IPS-18a (cell line): ENCODE measurements at regions not wholly inside any gene's neighbourhood (a gene's known extent, or its start where the extent isn't known, plus 50 kb on each side); places are given as distances from the start of the nearest gene placed in this dataset.

Experiments used
- H3K27ac ChIP-seq: one replicate; pipeline ENCODE4 v1.5.1; 2013; ENCODE audit warnings: low read length
- H3K27me3 ChIP-seq: one replicate; pipeline ENCODE4 v1.6.1; 2013; ENCODE audit warnings: mild to moderate bottlenecking, low read length; ENCODE audit not compliant: control insufficient read depth, insufficient read depth
- H3K36me3 ChIP-seq: one replicate; pipeline ENCODE4 v1.6.1; 2013; ENCODE audit warnings: low read depth, low read length; ENCODE audit not compliant: control insufficient read depth
- H3K4me1 ChIP-seq: one replicate; pipeline ENCODE4 v1.6.1; 2013; ENCODE audit warnings: low read depth, low read length; ENCODE audit not compliant: control insufficient read depth
- H3K4me3 ChIP-seq: one replicate; pipeline ENCODE4 v1.5.1; 2013; ENCODE audit warnings: low read length
- H3K9ac ChIP-seq: one replicate; pipeline ENCODE4 v1.6.1; 2013; ENCODE audit warnings: mild to moderate bottlenecking, low read length, moderate library complexity
- H3K9me3 ChIP-seq: one replicate; pipeline ENCODE4 v1.6.1; 2013; ENCODE audit warnings: low read depth, low read length; ENCODE audit not compliant: control insufficient read depth

DNA sequence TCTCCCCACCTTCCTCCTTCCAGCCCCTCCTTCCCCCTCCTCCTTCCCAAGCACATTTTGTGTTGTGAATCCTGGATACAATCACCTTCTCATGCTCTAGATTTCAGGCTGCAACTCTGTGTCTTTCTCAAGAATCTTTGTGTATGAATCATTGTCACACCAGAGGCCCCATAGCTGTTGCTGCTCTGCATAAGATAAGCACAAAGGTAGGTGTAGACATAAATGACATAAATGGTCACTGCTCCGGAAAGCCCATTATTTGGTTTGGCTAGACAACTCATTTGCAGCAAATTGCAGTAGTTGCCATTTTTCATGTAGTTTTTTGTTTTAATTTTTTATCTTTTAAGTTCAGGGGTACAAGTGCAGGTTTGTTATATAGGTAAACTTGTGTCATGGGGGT lies 216.3 kb upstream of the NRP1 start:
- Histone ChIP-seq H3K27ac (no peak overlapping the region), H3K4me3 (no peak overlapping the region), H3K27me3 (no peaks in the 10 kb centered on the region), H3K36me3 (no peaks in the 10 kb centered on the region), H3K4me1 (peaks cover 22% of the 10 kb centered on the region), H3K9ac (no peak overlapping the region), H3K9me3 (no peaks in the 10 kb centered on the region)

DNA sequence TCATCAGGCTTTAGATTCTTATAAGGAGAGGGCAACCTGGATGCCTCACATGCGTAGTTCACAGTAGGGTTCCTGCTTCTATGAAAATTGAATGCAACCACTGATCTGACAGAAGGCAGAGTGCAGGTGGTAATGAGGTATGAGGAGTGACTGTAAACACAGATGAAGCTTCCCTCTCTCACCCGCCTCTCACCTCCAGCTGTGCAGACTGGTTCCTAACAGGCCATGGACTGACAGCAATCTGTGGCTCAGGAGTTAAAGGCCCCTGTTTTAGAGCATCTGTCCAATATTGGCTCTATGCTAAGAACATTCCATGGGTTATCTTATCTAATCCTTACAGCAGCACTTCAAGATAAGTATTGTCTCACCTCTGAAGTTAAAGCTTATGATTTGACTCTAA lies 213.5 kb upstream of the NRP1 start:
- H3K4me3 ChIP-seq, result no peak overlapping the region
- H3K9ac ChIP-seq, result no peak overlapping the region
- no peaks in the 10 kb centered on the region for H3K27me3 ChIP-seq
- peaks cover 5% of the 10 kb centered on the region for H3K4me1 ChIP-seq
- H3K27ac ChIP-seq, result no peak overlapping the region
- H3K36me3 ChIP-seq, result no peaks in the 10 kb centered on the region
- H3K9me3 ChIP-seq, result no peaks in the 10 kb centered on the region

DNA sequence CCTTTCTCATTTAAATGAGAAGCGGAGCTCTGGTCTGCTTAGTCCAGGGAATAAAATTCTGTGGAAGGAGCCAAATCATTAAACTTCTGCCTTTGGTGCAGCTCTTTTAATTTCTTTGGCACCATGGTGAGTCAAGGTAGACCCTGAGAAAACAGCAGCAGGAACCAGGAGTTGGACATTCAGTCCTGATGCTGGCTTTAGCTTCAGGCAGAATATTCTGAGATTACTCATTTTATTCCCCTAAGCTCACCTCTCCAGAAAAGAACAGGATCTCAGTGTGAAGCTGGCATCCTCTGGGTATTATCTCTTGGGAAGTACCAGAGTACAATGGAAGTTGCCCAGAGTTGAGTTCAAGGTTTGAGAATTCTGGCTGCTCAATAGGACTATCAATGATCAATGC lies 211.6 kb upstream of the NRP1 start:
- no peaks in the 10 kb centered on the region for H3K36me3 ChIP-seq
- no peaks in the 10 kb centered on the region for H3K9me3 ChIP-seq
- H3K4me3 ChIP-seq, result no peak overlapping the region
- H3K27me3 ChIP-seq, result no peaks in the 10 kb centered on the region
- no peak overlapping the region for H3K27ac ChIP-seq
- no peaks in the 10 kb centered on the region for H3K4me1 ChIP-seq
- H3K9ac ChIP-seq, result no peak overlapping the region

DNA sequence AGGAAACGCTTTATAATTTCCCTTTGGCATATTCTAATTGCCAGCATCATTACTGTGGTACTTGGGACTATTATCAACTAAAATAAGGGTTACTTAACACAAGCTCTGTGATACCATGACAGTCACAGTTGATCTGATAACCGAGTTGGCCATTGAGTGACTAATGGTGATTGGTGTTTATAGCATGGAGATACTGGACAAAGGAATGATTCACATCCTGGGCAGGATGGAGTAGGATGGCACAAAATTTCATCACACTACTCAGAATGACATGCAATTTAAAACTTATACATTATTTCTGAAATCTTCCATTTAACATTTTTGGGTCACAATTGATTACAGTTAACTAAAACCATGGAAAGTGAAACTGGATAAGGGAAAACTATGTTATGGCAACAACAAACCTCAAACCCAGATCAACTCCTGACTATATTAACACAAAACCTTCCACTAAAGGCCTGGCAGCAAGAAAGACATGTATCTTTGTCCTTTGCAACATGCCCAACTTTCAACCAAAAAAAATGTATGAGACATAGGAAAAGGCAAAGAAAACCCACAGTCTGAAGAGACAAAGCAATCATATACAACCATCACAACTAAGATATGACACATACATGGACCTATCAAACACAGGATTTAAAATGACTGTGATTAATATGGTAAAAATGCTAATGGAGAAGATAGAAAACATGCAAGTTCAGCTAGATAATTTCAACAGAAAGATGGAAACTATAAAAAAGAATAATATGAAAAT lies 208.5 kb upstream of the NRP1 start:
- H3K4me1 ChIP-seq, result no peaks in the 10 kb centered on the region
- H3K9me3 ChIP-seq, result no peaks in the 10 kb centered on the region
- H3K4me3 ChIP-seq, result no peak overlapping the region
- H3K9ac ChIP-seq, result no peak overlapping the region
- H3K27ac ChIP-seq, result no peak overlapping the region
- no peaks in the 10 kb centered on the region for H3K36me3 ChIP-seq
- H3K27me3 ChIP-seq, result no peaks in the 10 kb centered on the region

DNA sequence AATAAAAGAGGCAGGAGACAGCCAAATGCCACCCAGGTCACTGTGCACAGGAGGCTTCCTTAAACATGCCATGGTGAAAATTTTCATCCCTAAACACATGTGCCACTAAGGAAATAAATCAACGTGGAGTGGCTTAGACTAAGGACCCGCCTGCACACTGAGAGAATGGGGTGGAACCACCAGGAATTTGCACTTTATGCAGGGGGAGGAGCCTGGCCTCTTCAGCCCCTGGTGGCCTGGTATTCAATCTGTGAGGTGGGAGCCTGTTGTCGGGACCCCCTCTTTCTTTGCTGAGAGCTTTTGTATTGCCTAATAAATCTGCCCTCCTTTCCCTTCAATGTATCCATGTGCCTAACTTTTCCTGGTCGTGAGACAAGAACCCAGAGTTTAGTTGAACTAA lies 204.6 kb upstream of the NRP1 start:
- H3K36me3 ChIP-seq, result no peaks in the 10 kb centered on the region
- no peaks in the 10 kb centered on the region for H3K9me3 ChIP-seq
- H3K9ac ChIP-seq, result no peak overlapping the region
- H3K4me1 ChIP-seq, result peaks cover 4% of the 10 kb centered on the region
- no peak overlapping the region for H3K4me3 ChIP-seq
- no peak overlapping the region for H3K27ac ChIP-seq
- H3K27me3 ChIP-seq, result no peaks in the 10 kb centered on the region

DNA sequence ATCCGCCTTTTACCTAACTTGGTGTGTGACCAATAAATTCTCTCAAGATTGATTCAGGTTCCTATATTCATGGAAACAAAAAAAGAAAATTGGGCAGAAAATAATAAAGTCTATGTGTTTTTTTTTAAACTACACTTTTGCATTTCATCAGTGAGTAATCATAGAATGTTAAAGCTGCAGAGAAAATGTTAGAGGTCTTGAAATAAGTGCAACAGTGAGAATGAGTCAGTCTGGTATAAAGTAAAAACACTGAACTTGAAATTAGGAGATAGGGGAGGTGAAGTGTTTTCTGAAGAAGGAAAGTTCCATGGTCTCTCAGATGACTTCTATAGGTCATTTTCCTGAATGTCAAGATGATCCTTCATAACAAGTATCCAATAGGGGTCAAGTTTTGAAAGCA lies 202.6 kb upstream of the NRP1 start:
- Histone ChIP-seq H3K4me3 (no peak overlapping the region), H3K27me3 (no peaks in the 10 kb centered on the region), H3K4me1 (peaks cover 9% of the 10 kb centered on the region), H3K36me3 (no peaks in the 10 kb centered on the region), H3K27ac (no peak overlapping the region), H3K9ac (no peak overlapping the region), H3K9me3 (no peaks in the 10 kb centered on the region)

DNA sequence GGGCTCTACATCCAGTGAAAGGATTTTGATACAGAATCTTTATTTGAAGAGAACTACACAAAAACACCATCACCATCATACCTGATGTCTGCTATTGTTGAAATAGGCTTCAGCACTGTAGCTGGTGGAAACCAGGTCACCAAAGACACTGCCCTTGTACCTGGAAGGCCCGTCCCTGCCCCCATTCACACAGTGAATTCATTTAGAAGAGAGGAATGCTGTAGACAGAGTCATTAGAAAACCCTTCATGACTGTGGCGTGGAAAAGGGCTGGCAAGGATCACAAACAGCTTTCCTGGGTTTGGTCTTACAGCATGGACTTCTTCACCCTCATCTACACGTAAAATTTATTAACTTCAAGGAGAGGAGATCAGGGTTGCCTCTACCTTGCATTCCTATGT lies 202.0 kb upstream of the NRP1 start:
- H3K9ac ChIP-seq, result no peak overlapping the region
- H3K36me3 ChIP-seq, result no peaks in the 10 kb centered on the region
- no peaks in the 10 kb centered on the region for H3K27me3 ChIP-seq
- H3K4me3 ChIP-seq, result no peak overlapping the region
- no peaks in the 10 kb centered on the region for H3K9me3 ChIP-seq
- H3K4me1 ChIP-seq, result peaks cover 15% of the 10 kb centered on the region
- H3K27ac ChIP-seq, result no peak overlapping the region

DNA sequence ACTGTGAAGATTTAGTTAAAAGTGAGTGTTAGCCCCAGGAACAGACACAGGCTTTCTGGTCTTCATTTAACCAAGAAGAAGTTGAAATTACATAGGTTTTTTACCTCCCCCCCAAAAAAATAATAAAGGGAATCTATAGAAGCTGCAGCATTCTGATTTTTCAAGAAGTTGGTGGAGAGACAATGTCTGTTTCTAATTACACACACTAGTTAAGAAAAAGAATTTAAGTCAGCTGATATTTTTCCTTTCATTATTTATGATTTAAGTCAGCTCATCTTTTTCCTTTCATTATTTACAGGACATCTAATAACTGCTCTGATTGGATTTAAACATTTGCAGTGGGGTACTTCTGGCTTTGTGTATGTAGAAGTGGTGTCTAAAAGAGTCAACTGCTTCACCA lies 201.4 kb upstream of the NRP1 start:
- Histone ChIP-seq H3K9ac (no peak overlapping the region), H3K4me1 (peaks cover 21% of the 10 kb centered on the region), H3K4me3 (no peak overlapping the region), H3K9me3 (no peaks in the 10 kb centered on the region), H3K27me3 (no peaks in the 10 kb centered on the region), H3K27ac (no peak overlapping the region), H3K36me3 (no peaks in the 10 kb centered on the region)

DNA sequence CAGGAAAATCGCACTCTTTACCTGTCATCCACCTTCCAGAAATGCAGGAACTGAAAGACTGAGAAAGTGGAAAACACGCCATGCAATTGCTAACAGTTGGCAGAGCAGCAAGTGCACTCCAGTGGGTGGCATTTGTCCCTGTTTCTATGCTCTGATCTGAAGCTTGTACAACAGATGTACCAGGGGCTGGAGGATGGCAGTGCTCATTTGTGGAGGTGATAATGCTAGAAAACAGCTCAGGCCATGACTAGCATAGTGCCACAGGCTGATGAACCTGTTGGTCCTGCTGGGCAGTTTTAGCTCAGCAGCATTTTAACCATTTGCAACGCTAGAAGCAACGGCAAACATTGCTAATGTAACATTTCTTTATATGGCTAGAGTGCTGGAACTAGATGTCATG lies 199.9 kb upstream of the NRP1 start:
- peaks cover 22% of the 10 kb centered on the region for H3K4me1 ChIP-seq
- H3K9ac ChIP-seq, result no peak overlapping the region
- no peaks in the 10 kb centered on the region for H3K27me3 ChIP-seq
- no peak overlapping the region for H3K27ac ChIP-seq
- no peaks in the 10 kb centered on the region for H3K9me3 ChIP-seq
- H3K36me3 ChIP-seq, result no peaks in the 10 kb centered on the region
- no peak overlapping the region for H3K4me3 ChIP-seq

DNA sequence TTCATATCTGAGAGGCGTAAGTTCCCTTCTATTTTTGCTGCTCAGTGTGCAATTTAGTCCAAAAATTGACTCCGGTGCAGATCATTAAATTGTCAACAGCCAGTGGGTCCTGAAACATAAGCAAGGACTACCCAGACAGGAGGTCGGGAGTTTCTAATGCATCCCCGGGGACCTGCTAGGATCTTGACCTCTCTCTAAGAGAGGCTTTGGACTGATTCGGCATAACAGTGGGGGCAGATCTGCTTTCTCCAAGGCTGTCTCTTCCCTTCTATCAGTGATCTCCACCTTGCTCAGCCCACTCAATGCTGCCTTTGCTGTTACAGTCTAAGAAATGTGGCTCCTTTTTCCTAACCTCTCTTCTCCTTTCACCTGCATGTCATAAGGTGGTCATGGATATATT lies 199.1 kb upstream of the NRP1 start:
- Histone ChIP-seq H3K27me3 (no peaks in the 10 kb centered on the region), H3K9ac (no peak overlapping the region), H3K27ac (no peak overlapping the region), H3K36me3 (no peaks in the 10 kb centered on the region), H3K9me3 (no peaks in the 10 kb centered on the region), H3K4me1 (peaks cover 22% of the 10 kb centered on the region), H3K4me3 (no peak overlapping the region)

DNA sequence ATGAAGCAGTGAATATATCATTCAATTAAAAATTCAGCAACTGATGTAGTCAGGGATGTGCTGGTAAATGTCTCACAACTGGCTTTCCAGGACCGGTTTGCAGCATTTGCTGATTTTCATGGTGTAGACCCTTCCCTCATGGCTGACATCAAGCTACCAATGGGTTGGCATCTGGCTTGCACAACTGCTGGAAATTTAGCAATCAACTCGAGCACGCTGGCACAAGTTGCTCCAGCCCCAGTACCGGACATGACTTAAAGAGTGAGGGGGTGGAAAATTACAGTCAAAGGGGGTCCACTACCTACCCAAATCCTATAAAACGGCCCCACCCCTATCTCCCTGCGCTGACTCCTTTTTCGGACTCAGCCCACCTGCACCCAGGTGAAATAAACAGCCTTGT lies 198.4 kb upstream of the NRP1 start:
- no peaks in the 10 kb centered on the region for H3K36me3 ChIP-seq
- H3K9ac ChIP-seq, result no peak overlapping the region
- no peak overlapping the region for H3K27ac ChIP-seq
- H3K9me3 ChIP-seq, result no peaks in the 10 kb centered on the region
- H3K4me3 ChIP-seq, result no peak overlapping the region
- H3K4me1 ChIP-seq, result peaks cover 22% of the 10 kb centered on the region
- H3K27me3 ChIP-seq, result no peaks in the 10 kb centered on the region

DNA sequence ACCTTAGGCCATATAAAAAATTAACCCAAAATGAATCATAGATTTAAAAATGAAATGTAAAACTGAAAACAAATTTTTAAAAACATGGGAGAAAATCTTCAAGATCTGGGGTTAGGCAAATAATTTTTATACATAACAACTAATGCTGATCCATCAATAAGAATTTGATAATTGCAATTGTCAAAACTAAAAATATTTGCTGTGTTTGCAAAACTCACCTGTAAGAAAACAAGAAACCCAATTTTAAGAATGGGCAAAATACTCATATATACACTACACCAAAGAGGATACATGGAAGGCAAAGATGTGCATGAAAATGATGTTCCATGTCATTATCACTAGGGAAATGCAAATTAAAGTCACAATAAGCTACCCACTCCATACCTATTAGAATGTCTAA lies 194.8 kb upstream of the NRP1 start:
- Histone ChIP-seq H3K27me3 (no peaks in the 10 kb centered on the region), H3K9me3 (no peaks in the 10 kb centered on the region), H3K9ac (no peak overlapping the region), H3K4me3 (no peak overlapping the region), H3K4me1 (peaks cover 17% of the 10 kb centered on the region), H3K27ac (no peak overlapping the region), H3K36me3 (no peaks in the 10 kb centered on the region)
